ENCODE measurements at regions not wholly inside any gene's neighbourhood (a gene's known extent, or its start where the extent isn't known, plus 50 kb on each side); places are given as distances from the start of the nearest gene placed in this dataset.
"Not testable (repeated sequence)": the region's sequence is repeated elsewhere in the genome, so short reads cannot be mapped to it uniquely, and the experiment has no call there.

DNA sequence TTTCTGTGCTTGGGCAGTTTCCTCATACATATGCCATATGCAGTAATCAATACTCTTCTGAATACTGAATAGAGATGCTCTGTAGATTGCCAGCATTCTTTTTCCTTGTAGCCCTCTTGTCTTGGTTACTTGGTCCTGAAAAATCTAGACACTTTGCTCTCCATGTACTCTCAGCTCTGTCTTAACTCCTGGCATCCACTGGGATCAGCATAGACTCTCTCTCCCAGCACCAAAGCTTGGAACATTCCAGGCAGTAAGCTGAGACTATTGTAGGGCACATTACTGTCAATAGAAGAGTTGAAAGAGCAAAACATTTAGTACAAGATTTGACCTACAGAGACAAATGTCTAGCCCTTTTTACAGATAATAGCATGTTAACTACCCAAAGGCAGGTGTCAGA, 1100.3 kb downstream of the TBL1XR1 start:
- Mint-ChIP-seq H3K27ac (ENCODE audit: unreplicated experiment) (peak overlapping the region; percentile 41), H3K4me1 (peaks cover 7% of the 10 kb centered on the region), H3K9me3 (peaks cover 2% of the 10 kb centered on the region), H3K4me3 (no peak overlapping the region), H3K27me3 (ENCODE audit: low read depth) (no peaks in the 10 kb centered on the region), H3K36me3 (ENCODE audit: low read depth) (peaks cover 2% of the 10 kb centered on the region)
- TF ChIP-seq, protein P1, sequence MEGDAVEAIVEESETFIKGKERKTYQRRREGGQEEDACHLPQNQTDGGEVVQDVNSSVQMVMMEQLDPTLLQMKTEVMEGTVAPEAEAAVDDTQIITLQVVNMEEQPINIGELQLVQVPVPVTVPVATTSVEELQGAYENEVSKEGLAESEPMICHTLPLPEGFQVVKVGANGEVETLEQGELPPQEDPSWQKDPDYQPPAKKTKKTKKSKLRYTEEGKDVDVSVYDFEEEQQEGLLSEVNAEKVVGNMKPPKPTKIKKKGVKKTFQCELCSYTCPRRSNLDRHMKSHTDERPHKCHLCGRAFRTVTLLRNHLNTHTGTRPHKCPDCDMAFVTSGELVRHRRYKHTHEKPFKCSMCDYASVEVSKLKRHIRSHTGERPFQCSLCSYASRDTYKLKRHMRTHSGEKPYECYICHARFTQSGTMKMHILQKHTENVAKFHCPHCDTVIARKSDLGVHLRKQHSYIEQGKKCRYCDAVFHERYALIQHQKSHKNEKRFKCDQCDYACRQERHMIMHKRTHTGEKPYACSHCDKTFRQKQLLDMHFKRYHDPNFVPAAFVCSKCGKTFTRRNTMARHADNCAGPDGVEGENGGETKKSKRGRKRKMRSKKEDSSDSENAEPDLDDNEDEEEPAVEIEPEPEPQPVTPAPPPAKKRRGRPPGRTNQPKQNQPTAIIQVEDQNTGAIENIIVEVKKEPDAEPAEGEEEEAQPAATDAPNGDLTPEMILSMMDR (conservative IDR thresholded peaks at IDR 0.05): no peak
- no peak for DNase-seq (ENCODE audit: low read depth, low spot score)

DNA sequence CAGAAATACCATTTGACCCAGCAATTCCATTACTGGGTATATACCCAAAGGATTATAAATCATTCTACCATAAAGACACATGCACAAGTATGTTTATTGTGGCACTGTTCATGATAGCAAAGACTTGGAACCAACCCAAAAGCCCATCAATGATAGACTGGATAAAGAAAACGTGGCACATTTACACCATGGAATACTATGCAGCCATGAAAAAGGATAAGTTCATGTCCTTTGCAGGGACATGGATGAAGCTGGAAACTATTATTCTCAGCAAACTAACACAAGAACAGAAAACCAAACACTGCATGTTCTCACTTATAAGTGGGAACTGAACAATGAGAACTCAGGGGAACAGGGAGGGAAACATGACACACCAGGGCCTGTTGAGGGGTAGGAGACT, 1103.4 kb downstream of the TBL1XR1 start:
- not testable (repeated sequence) for H3K9me3 Mint-ChIP-seq; DNase-seq (ENCODE audit: low read depth, low spot score); H3K27ac Mint-ChIP-seq (ENCODE audit: unreplicated experiment); H3K36me3 Mint-ChIP-seq (ENCODE audit: low read depth); H3K4me3 Mint-ChIP-seq; H3K27me3 Mint-ChIP-seq (ENCODE audit: low read depth)
- H3K4me1 Mint-ChIP-seq: peaks cover 10% of the 10 kb centered on the region

DNA sequence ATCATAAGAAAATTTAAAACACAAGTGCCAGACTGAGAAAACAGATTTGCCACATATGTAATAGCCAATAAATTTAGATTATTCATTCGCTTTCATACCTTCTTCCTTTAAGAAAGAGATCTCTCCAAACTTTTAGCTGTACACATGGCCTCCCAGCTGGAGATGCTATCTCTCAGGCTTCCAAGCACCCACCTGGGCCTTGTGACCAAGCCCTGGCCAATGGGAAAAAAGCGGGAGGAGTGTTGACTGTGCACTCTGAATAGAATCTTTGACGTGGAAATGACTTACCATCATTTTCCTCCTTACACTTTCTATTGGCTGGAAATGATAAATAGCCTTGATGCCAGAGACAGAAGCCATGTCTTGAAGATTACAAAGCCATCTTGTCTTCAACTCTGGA, 1106.6 kb downstream of the TBL1XR1 start:
- Mint-ChIP-seq H3K4me1 (peaks cover 6% of the 10 kb centered on the region), H3K27me3 (ENCODE audit: low read depth) (no peaks in the 10 kb centered on the region), H3K36me3 (ENCODE audit: low read depth) (peaks cover 5% of the 10 kb centered on the region), H3K9me3 (peaks cover 12% of the 10 kb centered on the region), H3K4me3 (no peak overlapping the region), H3K27ac (ENCODE audit: unreplicated experiment) (no peak overlapping the region)
- DNase-seq (ENCODE audit: low read depth, low spot score): no peak
- TF ChIP-seq, protein P1 (conservative IDR thresholded peaks at IDR 0.05): no peak

DNA sequence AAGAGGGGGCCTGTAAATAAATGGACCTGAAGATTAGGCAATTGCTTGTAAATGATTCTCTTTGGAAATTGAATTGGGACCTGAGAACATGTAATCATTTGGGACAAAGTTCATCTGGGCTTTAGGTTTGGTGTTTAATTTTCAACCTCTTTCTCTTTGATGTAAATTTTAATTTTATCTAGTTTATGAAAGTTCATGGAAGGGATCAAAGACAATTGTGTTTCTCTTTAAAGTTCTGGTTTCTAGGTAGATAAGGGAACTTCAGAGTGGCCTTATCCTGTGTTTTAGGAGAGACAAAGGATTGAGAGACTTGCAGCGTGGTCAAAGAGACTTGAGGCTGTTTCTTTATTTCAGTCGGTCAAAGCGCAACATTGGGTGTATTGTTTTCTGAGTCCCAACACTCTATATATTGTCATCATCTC, 1108.3 kb downstream of the TBL1XR1 start:
- Mint-ChIP-seq H3K27ac (ENCODE audit: unreplicated experiment) (no peak overlapping the region), H3K36me3 (ENCODE audit: low read depth) (peaks cover 5% of the 10 kb centered on the region), H3K9me3 (peaks cover 12% of the 10 kb centered on the region), H3K27me3 (ENCODE audit: low read depth) (no peaks in the 10 kb centered on the region), H3K4me3 (no peak overlapping the region), H3K4me1 (peaks cover 6% of the 10 kb centered on the region)
- no peak for DNase-seq (ENCODE audit: low read depth, low spot score)
- TF ChIP-seq, protein P1 (conservative IDR thresholded peaks at IDR 0.05): no peak

DNA sequence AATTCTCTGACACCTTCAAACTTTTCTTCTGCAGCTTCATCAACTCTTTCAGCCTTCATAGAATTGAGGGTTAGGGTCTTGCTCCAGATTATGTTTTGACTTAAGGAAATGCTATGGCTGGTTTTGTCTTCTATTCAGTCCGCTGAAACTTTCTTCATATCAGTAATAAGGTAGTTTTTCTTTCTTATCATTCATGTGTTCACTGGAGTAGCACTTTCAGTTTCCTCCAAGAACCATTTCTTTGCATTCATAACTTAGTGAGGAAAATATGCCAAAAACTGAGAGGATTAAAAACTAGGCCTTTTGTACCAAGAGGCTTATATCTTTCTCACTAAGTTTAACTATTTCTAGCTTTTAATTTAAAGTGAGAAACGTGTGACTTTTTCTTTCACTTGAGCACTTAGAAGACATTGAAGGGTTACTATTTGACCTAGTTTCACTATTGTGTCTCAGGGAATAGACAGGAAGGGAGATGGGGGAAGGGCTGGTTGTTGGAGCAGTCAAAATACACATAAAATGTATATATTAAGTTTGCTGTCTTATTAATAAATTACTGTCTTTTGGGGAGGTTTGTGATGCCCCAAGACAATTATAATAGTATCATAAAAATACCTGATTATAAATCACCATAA, 1110.1 kb downstream of the TBL1XR1 start:
- H3K9me3 Mint-ChIP-seq: peaks cover 12% of the 10 kb centered on the region
- peaks cover 5% of the 10 kb centered on the region for H3K36me3 Mint-ChIP-seq (ENCODE audit: low read depth)
- H3K4me1 Mint-ChIP-seq: peaks cover 6% of the 10 kb centered on the region
- TF ChIP-seq, protein P1 (conservative IDR thresholded peaks at IDR 0.05): no peak
- H3K4me3 Mint-ChIP-seq: no peak overlapping the region
- H3K27ac Mint-ChIP-seq (ENCODE audit: unreplicated experiment): no peak overlapping the region
- no peaks in the 10 kb centered on the region for H3K27me3 Mint-ChIP-seq (ENCODE audit: low read depth)
- no peak for DNase-seq (ENCODE audit: low read depth, low spot score)

DNA sequence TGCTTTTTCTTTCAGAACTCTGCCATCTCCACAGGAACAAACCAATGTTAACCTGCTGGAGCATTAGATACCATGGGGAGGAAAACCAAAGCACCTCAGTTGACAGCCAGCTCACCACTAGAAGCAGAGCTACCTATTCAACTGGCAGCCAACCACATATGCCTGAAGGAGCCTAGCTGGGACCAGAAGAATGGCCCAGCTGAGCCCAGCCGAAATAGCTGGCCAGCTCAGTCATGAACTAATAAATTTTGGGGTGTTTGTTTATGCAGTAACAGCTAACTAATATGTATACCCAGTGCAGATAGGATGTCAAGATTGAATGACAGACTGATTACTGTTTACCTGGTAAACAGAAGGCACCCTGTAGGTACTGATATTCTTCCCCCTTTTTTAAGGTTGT, 1117.5 kb downstream of the TBL1XR1 start:
- Mint-ChIP-seq H3K27me3 (ENCODE audit: low read depth) (no peaks in the 10 kb centered on the region), H3K4me3 (no peak overlapping the region), H3K9me3 (peaks cover 7% of the 10 kb centered on the region), H3K4me1 (no peaks in the 10 kb centered on the region), H3K27ac (ENCODE audit: unreplicated experiment) (no peak overlapping the region), H3K36me3 (ENCODE audit: low read depth) (no peaks in the 10 kb centered on the region)
- TF ChIP-seq, protein P1 (conservative IDR thresholded peaks at IDR 0.05): no peak
- DNase-seq (ENCODE audit: low read depth, low spot score): no peak

All from neural crest cell (in vitro differentiated cells).